NCI-H2171 treated with DMSO at 0.1 percent for 48 hours (cell line): ENCODE measurements at regions not wholly inside any gene's neighbourhood (a gene's known extent, or its start where the extent isn't known, plus 50 kb on each side); places are given as distances from the start of the nearest gene placed in this dataset.

Source experiments
- DNase-seq: peaks from one replicate; lab custom pipeline; 2025; lab: John Stamatoyannopoulos, UW

DNA sequence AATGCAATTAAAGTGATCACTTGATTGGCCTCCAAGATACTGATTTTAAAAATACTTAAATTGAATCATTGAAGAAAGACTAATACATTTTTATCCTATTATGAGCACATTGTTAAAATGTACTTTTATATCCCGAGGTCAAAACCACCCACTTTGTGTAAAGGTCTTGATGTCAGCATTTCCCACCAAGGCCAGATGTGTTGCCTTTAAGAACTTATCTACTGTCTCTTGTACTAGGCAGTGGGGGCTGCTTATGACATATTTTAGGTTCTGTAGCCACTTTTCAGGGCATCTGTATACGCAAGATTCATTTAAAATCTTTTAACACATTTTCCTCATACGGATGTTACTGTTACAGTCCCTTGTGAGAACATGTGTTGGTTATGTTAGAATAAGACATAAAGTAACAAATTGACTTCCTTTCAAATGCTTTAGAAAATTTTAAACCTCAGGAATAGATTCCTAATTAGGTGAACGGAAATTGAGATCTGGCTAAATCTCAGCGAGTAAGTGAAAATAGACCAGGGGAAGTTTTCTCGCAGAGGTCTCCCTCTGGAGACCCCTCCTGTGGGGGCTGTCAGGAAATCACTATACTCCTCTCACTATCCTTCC, 456.2 kb downstream of the ADAMTS20 start:
- DNase-seq, result no peak

DNA sequence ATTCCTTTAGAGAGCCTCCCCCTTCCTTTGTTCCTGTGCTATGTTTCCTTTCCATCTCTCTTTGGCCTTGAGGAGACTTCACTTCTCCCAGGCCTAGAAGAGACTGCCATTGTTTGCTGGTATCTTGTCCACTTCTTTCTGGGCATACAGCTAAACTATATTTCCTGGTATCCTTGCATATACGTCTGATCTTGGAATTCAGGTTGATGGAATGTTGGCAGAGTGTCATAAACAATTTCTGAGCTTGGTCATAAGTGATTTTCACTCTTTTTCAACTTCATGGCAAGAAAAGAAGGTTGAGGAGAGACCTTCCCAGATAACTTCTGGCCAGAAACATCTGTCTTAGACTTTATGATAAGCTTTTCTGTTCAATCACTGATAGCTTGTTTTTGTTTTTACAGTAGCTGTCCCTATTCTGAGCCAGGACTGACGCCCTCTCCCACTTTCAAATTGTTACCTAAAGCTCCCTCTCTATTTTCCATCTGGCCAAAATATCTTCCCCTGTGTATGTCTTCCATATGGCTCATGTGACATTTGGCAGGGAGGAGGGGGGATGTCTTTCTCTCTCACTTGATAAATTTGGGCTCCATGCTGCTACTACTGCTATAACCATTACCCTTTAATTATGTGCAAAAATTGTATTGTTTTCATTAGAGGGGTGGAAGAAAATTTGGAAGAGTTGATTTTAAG, 457.0 kb downstream of the ADAMTS20 start:
- peak; percentile 78 for DNase-seq

DNA sequence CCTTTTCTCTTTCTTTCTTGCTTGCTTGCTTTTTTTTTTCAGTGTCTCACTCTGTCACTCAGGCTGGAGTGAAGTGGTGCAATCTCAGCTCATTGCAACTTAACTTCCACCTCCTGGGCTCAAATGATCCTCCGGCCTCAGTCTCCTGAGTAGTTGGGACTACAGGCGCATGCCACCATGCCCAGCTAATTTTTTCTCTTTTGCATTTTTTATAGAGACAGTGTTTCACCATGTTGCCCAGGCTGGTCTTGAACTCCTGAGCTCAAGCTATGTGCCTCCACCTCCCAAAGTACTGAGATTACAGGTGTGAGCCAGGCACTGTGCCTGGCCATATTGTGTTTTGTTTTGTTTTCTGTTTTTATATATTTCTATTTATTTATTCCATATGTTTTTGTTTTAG, 461.0 kb downstream of the ADAMTS20 start:
- DNase-seq, result no peak

DNA sequence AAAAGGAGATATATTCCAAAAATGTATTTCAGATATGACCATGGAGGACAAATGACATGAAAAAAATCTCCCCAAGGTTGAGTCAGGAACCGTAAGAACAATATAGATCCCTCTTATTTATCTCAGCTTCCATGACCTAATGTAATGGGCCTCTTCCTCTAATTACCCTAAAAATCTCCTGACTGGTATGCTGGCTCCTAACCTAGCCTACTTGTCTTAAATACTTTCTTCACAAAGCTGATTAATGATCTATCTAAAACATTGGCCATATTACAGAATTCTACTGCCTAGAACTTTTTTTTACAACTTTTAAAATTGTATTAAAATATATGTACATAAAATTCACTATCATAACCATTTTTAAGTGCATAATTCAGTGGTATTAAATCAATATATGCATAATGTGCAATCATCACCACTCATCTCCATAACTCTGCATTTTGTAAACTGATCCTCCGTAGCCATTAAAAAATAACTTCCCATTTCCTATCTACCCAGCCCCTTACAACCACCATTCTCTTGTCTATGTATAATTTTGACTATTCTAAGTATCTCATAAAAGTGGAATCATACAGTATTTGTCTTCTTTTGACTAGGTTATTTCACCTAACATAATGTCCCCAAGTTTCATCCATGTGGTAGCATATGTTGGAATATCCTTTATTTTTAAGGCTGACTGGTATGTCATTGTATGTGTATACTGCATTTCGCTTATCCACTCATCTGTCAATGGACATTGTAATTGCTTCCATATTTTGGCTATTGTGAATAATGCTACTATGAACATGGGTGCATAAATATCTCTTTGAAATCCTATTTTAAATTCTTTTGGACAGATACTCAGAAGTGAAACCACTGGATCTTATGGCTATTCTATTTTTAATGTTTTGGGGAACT, 464.6 kb downstream of the ADAMTS20 start:
- no peak for DNase-seq

DNA sequence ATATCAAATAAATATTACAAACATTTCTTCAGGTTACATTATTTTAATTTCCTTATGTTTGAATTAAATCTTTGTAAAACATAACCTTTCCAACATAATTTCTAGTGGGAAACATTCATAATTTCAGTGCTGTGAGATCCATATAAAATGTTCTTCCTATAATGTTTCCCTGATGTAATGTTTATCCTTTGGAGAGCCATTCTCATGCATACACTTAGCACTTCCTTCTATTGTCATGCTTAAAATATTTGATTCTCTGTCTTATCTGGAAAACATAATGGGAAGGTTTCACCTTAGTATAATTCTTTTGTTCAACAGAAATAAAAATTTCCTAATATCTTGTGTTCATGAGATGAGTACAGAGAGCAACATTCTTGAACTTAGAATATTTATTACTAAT, 472.5 kb downstream of the ADAMTS20 start:
- DNase-seq, result no peak

DNA sequence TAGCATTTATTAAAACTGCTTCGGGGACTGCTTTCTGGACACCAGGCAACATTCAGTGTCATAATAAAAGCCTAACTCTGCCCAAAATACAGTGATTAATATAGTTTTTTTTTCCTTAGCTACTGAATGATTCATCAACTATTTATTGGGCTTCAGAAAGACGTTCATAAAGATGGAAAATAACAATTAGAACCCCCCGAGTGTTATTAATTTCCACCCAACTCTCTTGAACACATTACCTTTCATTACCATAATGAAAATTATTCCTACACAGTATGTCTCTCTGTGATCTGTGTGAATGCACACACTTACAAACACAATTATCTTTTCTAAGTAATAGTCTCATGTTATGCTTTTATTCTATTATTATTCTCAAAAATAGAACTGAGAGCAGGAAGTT, 473.0 kb downstream of the ADAMTS20 start:
- no peak for DNase-seq

DNA sequence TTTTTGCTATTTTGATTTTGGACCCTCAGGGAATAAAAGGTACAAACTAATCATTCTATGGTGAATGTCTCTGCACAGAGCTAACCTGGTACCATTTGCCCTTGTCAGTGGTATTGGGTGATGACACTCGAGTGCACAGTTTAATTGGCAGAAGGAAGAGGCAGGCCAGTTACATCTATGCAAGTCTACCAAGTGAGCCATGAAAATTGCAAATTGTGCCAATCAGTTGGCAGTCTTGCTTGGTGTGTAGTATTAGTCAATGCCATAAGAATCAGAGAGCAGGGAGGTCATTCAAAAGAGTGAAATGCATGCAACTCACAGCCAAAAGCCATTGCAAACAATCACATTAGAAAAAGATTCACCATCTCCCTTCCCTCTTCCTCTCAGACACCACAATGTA, 479.6 kb downstream of the ADAMTS20 start:
- DNase-seq, result peak; percentile 85

DNA sequence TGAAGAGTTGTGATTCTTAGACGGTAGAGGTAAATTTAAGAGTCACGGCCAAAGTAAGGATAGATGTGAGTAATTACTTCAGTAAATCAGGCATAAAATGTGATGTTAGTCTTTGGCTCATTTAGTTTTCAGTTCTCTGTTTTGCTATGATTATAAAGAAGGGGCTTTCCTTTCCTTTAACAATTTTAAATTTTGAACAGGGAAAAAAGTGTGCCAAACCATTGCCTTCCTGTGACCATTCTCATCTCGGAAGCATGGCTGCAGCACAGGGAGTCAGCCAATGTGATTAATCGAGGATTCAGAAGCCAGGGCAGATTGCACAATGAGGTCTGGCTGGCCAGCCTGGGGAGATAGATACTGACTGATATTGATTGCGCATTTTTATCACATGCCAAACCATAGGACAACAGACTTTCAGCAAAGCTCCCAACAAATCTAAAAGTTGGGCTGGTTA, 480.2 kb upstream of the PRICKLE1 start:
- DNase-seq, result no peak

DNA sequence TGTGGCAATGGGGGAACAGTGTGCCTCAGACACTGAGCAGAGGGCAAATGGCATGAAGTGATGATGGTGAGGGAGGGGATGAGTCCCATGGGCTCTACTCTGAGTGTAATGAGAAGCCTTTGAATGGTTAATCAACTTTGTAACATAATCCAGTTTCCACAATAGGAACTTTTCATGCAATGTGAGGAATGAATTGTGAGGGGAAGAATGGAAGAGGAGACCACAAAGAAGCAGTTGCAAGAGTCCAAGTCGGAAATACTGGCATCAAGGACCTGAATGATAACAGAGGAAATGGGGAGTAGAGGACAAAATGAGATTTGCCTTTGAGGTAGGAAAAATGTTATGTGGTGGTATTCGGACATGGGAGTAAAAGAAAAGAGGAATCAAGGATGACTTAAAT, 476.9 kb upstream of the PRICKLE1 start:
- no peak for DNase-seq

DNA sequence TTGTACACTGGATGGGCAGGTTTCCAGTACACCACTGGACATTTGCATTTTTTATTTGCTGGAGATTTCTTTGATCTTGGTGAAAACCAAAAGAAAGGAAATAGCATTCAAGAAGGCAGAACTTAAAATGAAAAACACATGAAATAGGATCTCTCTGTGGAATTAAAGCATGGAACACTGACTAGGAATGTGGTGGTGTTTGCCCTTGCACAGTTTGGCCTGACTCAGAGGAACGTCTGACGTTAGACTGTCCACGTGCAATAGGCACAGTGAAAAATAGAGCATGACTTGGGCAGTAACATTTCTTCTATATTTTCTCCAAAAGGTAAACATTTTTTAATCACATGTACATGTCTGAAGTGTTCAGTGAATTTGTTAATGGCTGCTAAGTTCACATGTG, 474.1 kb upstream of the PRICKLE1 start:
- DNase-seq, result no peak

DNA sequence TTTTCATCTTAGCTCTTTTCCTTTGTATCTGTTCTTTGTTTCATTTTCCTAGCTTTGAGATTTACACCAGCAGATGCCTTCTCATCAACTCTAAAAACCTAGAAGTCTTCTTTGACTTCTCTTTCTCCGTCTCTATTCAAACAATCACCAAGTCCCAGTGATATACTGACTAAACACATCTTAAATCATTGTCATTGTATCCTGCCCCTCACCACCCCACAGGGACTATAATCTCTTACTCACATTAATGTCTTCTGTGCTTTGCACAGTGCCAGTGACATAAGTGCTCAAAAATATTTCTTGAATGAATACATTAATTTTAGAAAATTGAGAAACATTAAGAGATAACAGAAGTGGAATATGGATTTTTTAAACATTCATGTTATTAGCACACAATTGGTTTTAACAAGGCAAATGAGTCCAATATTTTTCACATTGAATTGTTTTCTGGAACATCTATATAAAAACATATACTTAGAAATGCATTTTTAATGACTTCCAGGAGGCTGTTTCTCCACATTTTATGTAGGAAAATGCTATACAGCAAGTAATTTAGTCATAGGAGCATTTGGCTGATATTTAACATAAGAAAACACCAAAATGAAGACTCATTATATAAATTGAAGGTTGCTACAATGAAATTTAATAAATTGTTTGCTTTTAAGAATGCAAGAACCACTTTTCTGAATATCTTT, 472.8 kb upstream of the PRICKLE1 start:
- DNase-seq, result no peak

DNA sequence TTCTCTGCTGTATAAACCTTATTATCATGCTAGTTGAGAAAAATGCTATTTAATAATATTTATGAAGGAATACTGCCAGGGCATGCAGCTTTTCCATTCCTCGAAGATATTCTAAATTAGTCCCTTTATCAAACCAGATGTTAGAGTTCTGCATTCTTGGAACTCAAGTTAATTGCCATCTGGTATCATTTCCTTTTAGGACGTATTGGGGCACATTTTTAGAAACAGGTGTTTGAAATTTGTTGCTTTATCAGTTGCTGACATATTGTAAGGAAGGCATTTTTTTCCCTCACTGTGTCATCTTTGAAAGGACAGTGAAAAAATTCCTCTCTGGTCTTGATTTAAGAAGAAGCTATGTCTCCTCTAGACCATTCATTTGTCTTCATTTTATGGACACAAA, 471.2 kb upstream of the PRICKLE1 start:
- peak; percentile 76 for DNase-seq

DNA sequence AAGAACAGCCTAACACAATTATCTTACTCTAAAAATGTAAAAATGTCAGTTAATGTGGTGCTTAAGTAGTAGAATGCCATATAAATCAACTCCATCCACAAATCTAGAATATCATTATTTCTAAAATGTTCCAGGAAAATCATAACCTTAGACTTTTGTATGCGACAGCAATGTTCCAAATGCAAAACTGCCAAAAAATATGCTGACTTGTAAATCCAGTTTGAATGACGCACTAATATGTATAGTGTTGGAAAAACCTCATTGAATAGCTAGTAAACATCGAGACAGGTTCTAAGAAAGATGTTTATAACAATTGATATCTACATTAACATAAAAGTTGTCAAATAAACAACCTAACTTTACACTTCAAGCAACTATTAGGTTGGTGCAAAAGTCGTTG, 469.1 kb upstream of the PRICKLE1 start:
- no peak for DNase-seq

DNA sequence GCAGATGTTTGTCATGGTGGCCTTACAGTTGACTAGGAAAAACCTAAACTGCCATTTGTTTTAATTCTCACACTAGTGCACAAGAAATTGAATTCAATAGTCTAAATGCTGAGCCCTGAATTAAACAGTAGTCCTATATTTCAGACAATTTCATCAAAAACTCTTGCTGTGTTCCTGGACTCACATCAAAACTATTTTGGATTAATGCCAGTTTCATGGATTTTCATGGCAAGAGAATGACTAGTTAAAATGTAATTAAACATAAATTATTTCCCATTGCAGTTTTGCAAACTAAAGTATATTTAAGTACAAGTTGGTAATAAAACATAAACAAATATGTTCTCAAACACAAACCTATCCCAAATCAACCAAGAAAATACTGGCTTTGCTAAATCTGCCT, 468.0 kb upstream of the PRICKLE1 start:
- no peak for DNase-seq

DNA sequence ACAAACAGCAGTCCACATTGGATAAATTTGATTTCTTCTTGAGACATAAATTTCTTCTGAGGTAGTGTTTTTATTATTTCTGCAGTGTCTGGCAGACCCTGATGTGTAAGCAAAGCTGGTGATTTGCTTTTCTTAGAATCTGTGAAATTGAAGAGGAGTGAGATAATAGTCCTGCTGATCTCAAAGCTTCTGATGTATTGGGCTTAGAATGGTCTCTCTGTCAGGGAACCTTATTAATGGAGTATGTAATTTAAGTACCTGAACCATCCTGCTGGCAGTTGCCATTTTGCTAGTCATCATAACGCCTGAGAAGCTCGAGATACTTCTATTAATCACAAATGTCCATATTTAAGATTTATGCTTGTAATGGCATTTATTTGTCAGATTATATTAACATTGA, 464.5 kb upstream of the PRICKLE1 start:
- no peak for DNase-seq

DNA sequence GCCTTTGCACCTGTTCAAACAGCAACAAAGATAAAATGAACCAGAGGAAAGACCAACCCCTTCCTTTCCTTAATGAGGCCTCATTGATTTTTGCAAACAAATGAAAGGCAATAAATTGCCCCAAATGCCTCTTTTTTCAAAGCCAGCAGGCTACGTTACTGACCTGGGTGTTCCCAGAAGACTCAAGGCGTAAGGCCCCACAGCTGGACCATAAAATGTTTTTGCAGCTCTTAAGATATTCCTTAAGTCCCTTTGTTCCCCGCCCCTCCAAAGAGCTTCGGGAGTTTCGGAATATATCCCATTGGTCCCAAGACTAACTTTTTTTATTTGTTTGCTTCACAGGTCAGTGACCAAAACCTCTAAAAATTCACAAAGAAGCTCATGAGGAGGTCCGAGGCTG, 462.9 kb upstream of the PRICKLE1 start:
- DNase-seq, result no peak

DNA sequence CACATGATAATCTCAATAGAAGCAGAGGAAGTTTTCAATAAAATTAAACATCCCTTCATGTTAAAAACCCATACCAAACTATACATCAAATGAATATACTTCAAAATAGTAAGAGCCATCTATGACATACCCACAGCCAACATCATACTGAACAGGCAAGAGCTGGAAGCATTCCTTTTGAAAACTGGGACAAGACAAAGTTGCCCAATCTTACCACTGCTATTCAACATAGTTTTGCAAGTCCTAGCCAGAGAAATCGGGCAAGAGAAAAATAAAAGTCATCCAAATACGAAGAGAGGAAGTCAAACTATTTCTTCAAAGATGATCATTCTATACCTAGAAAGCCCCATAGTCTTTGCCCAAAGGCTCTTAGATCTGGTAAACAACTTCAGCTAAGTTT, 454.7 kb upstream of the PRICKLE1 start:
- DNase-seq, result no peak

DNA sequence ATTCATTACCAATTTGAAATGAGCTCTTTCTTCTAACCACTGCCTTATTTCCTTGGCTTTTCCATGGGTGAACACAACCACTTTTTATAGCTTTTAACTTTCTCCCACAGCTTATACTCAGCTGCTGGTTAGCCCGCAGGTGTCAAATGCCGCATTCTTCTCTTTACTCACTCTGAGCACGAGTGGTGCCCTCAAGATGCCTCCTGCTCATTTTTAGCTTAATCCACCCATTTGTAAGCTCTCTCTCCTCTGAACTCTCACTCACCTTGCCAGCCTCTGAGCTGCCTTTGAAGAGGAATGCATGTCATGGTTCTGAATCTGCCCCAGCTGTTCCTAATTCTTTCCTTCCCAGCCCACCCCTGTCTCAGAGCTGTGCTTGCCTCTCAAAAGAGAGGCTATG, 449.4 kb upstream of the PRICKLE1 start:
- DNase-seq, result no peak

DNA sequence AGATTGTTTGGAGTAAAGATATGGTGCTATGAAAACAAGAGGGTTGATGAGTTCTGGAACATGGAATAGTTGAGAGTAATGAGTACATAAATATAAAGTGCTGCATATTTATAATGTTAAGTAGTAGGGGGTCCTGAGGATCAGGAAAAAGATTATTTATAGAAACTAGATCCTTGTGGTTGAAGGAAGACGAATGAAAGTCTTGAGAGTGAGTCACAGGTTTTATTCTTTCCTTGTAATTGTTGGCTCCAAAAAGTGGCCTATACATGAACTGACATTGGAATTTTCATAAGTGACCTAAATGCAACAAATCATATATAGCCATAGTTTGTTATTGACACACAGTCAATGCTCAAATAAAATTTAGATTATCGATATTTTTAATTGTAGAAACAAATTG, 440.4 kb upstream of the PRICKLE1 start:
- DNase-seq, result no peak

DNA sequence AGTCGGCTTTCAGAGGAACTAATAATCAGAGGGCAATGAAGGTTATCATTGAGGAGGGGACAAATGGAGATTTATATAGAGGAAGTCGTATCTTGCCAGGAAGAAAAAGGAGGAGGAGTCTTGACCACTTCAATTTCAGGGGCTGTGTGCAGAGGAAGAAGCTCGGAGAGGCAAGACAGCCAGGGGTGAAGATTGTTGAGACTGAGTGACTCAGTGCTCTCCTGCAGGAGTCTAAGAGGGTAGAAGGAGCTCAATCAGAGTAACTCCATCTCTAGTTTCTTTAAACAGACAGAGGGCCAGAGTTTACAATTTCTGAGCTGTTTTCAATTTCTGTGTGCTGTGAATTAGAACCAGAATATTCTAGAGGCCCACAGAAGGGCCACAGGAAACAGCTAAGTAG, 439.3 kb upstream of the PRICKLE1 start:
- no peak for DNase-seq

DNA sequence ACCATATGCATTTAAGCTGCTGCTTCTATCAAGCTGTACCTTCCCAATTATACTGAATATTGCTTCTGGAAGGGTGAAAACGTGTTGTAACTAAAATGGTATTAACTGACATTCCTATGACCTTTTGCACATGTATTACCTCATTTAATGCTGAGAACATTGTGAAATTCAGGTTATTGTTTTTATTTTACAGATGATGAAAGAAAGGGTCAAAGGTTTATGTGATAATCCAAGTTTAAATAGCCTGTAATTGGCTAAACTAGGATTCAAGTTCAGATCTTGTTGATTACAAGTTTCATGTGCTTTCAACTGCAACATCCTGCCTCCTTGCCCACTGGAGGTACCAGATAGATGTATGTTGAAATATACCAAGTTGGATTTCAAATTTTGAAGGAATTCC, 433.3 kb upstream of the PRICKLE1 start:
- no peak for DNase-seq

DNA sequence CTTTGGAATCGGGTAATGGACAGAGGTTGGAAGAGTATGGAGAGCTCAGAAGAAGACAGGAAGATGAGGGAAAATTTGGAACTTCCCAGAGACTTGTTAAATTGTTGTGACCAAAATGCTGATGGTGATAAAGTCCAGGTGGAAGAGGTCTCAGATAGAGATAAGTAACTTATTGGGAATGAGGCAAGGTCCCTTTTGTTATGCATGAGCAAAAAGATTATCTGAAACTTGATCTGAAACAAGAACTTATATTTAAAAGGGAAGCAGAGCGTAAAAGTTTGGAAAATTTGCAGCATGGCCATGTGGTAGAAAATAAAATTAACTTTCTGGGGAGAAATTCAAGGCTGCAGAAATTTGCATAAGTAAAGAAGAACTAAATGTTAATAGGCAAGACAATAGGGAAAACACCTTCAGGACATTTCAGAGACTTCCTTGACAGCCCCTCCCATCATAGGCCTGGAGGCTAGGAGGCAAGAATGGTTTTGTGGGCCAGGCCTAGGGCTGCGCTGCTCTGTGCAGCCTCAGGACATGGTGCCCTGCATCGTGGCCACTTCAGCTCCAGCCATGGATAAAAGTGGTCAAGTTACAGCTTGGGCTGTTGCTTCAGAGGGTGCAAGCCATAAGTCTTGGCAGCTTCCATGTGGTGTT, 425.7 kb upstream of the PRICKLE1 start:
- DNase-seq, result no peak
